Mammary epithelial cell (primary cell): ENCODE measurements at regions not wholly inside any gene's neighbourhood (a gene's known extent, or its start where the extent isn't known, plus 50 kb on each side); places are given as distances from the start of the nearest gene placed in this dataset.

Experiments used
- EZH2 ChIP-seq: IDR thresholded peaks from 2 replicates; pipeline ENCODE4 v1.6.1; 2012; ENCODE audit warnings: low read length, inconsistent platforms, borderline replicate concordance
- TF ChIP-seq, protein P1 (sequence below), 2 donors: IDR thresholded peaks in 1 of 2; conservative IDR thresholded peaks in 1 of 2; 2 replicates each; pipeline ENCODE4 v1.5.1; 2011 to 2012; ENCODE audit warnings: inconsistent platforms in 2 of 2, low read length in 2 of 2, mild to moderate bottlenecking in 2 of 2, control low read depth in 1 of 2, low read depth in 1 of 2; ENCODE audit not compliant: insufficient read depth in 1 of 2; ENCODE audit errors: extremely low read depth in 1 of 2

DNA sequence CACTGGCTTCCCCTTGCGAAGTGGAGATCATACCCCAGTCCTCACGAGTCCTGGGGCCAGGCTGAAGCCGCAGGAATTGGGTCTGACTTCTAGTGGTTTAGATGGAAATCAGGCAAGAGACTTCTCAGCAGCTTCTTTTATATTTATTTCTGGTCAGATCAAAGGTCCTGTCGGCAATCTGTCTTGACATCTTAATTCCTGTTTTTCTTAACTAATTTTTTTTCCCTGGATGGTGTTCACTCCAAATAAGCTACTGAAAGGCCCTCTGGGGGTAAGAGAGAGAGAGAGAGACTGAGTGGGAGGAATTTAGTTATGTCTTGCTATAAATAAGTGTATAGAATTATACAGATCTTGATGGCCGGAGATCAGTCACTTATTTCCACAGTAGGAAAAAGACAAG, 698.7 kb upstream of the TBX3 start:
- TF ChIP-seq, protein P1, sequence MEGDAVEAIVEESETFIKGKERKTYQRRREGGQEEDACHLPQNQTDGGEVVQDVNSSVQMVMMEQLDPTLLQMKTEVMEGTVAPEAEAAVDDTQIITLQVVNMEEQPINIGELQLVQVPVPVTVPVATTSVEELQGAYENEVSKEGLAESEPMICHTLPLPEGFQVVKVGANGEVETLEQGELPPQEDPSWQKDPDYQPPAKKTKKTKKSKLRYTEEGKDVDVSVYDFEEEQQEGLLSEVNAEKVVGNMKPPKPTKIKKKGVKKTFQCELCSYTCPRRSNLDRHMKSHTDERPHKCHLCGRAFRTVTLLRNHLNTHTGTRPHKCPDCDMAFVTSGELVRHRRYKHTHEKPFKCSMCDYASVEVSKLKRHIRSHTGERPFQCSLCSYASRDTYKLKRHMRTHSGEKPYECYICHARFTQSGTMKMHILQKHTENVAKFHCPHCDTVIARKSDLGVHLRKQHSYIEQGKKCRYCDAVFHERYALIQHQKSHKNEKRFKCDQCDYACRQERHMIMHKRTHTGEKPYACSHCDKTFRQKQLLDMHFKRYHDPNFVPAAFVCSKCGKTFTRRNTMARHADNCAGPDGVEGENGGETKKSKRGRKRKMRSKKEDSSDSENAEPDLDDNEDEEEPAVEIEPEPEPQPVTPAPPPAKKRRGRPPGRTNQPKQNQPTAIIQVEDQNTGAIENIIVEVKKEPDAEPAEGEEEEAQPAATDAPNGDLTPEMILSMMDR (conservative IDR thresholded peaks at IDR 0.05 in 1 of 2, IDR thresholded peaks at IDR 0.05 in 1 of 2; ENCODE audit: extremely low read depth in 1 of 2, insufficient read depth in 1 of 2, low read depth in 1 of 2, low read length in 2 of 2), result no peak
- no peak for TF ChIP-seq EZH2
